MCF 10A (cell line): ENCODE measurements at regions not wholly inside any gene's neighbourhood (a gene's known extent, or its start where the extent isn't known, plus 50 kb on each side); places are given as distances from the start of the nearest gene placed in this dataset.

ENCODE experiments used
- BruUV-seq: library from RNA; stranded (reverse); fragments of 400-500 nt; replicated peaks from 2 replicates; lab custom pipeline; 2021; lab: Mats Ljungman, UMichigan
- CTCF ChIA-PET: fragments of 300-600 bp; sonication (Branson Sonifier 250); formaldehyde crosslinking; extraction: SDS; loops from one replicate; lab custom pipeline; 2021; ENCODE audit warnings: antibody characterized with exemption, inconsistent platforms; lab: Yijun Ruan, JAX
- POLR2A ChIA-PET: fragments of 300-600, 350-650 bp; sonication (Branson Sonifier 250); formaldehyde crosslinking; extraction: SDS; loops from one replicate; lab custom pipeline; 2020; ENCODE audit warnings: antibody characterized with exemption, inconsistent platforms; lab: Yijun Ruan, JAX
- DNase-seq: peaks from one replicate; pipeline ENCODE4 v3.0.0-alpha.2; 2018; ENCODE audit not compliant: unreplicated experiment
- H3K27ac Mint-ChIP-seq: one replicate; pipeline ENCODE4 v1.8.0; 2022; ENCODE audit warnings: mild to moderate bottlenecking, low read depth, mixed read lengths; ENCODE audit not compliant: unreplicated experiment
- H3K27me3 Mint-ChIP-seq: one replicate; pipeline ENCODE4 v1.8.0; 2022; ENCODE audit warnings: mixed read lengths; ENCODE audit not compliant: insufficient read depth, unreplicated experiment
- H3K36me3 Mint-ChIP-seq: one replicate; pipeline ENCODE4 v1.8.0; 2022; ENCODE audit warnings: mild to moderate bottlenecking, moderate library complexity, mixed read lengths; ENCODE audit not compliant: insufficient read depth, unreplicated experiment
- H3K4me1 Mint-ChIP-seq: one replicate; pipeline ENCODE4 v1.8.0; 2022; ENCODE audit warnings: mixed read lengths; ENCODE audit not compliant: insufficient read depth, unreplicated experiment
- H3K4me3 Mint-ChIP-seq: one replicate; pipeline ENCODE4 v1.8.0; 2022; ENCODE audit warnings: mild to moderate bottlenecking, moderate library complexity, mixed read lengths; ENCODE audit not compliant: unreplicated experiment
- H3K9me3 Mint-ChIP-seq: one replicate; pipeline ENCODE4 v1.8.0; 2022; ENCODE audit warnings: mixed read lengths; ENCODE audit not compliant: unreplicated experiment
- intact Hi-C: fragments of 100-400 bp; cut with micrococcal nuclease; formaldehyde crosslinking; loops from 2 replicates; pipeline ENCODE4 v1.14.1; 2022
- TF ChIP-seq, protein P1 (sequence below): fragments of 200-600 bp; IDR thresholded peaks from one replicate; pipeline ENCODE4 v1.8.0; 2022; ENCODE audit warnings: antibody characterized with exemption, mild to moderate bottlenecking; ENCODE audit not compliant: unreplicated experiment

DNA sequence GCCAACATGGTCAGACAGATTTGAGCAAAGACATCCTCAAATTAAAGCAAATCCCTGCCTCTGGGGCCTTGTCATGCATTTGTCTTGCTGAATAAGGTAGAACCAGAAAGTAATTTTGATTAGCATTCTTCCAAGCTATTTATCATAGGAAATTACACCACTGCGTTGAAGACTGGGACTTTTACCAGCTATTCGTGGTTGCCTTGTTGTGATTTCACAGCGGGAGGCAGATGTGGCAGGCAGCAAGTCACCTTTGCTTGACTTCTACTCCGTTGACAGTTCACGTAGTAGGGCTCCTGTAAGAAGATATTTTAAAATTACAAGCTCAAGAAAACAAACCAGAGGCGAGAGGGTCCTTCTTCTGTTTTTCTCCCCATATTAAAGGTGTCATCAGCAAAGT lies 80.6 kb downstream of the EN1 start:
- ChIA-PET POLR2A (interaction anchor here (1.7 kb wide), 1 partner anchor 24 kb away, joined by 4 read pairs; no protein-coding TSS in a partner anchor), CTCF (interaction anchor here (0.6 kb wide), 1 partner anchor 162 kb away, joined by 3 read pairs; no protein-coding TSS in a partner anchor)
- no TSS peak for BruUV-seq
- no peak overlapping the region for H3K27ac Mint-ChIP-seq
- TF ChIP-seq, protein P1, sequence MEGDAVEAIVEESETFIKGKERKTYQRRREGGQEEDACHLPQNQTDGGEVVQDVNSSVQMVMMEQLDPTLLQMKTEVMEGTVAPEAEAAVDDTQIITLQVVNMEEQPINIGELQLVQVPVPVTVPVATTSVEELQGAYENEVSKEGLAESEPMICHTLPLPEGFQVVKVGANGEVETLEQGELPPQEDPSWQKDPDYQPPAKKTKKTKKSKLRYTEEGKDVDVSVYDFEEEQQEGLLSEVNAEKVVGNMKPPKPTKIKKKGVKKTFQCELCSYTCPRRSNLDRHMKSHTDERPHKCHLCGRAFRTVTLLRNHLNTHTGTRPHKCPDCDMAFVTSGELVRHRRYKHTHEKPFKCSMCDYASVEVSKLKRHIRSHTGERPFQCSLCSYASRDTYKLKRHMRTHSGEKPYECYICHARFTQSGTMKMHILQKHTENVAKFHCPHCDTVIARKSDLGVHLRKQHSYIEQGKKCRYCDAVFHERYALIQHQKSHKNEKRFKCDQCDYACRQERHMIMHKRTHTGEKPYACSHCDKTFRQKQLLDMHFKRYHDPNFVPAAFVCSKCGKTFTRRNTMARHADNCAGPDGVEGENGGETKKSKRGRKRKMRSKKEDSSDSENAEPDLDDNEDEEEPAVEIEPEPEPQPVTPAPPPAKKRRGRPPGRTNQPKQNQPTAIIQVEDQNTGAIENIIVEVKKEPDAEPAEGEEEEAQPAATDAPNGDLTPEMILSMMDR, result no peak
- no peaks in the 10 kb centered on the region for H3K4me1 Mint-ChIP-seq
- H3K4me3 Mint-ChIP-seq, result no peak overlapping the region
- intact Hi-C loops, result no loop called here
- DNase-seq, result no peak
- no peaks in the 10 kb centered on the region for H3K36me3 Mint-ChIP-seq
- H3K27me3 Mint-ChIP-seq, result no peaks in the 10 kb centered on the region
- H3K9me3 Mint-ChIP-seq, result no peaks in the 10 kb centered on the region

- H3K36me3 Mint-ChIP-seq, result no peaks in the 10 kb centered on the region
- intact Hi-C loops, result no loop called here
- H3K27me3 Mint-ChIP-seq, result no peaks in the 10 kb centered on the region
Observed at GRCh38 chr2:118764855-118765254, 82.6 kb downstream of the EN1 start.

GRCh38 chr2:118763797-118764196 lies 83.7 kb downstream of the EN1 start:
- H3K9me3 Mint-ChIP-seq, result no peaks in the 10 kb centered on the region
- ChIA-PET CTCF (no interaction called here), POLR2A (no interaction called here)
- no TSS peak for BruUV-seq
- intact Hi-C loops, result no loop called here
- TF ChIP-seq, protein P1, result no peak
- peaks cover 10% of the 10 kb centered on the region for H3K27me3 Mint-ChIP-seq
- no peak overlapping the region for H3K4me3 Mint-ChIP-seq
- H3K4me1 Mint-ChIP-seq, result no peaks in the 10 kb centered on the region
- H3K27ac Mint-ChIP-seq, result no peak overlapping the region
- no peak for DNase-seq
- H3K36me3 Mint-ChIP-seq, result no peaks in the 10 kb centered on the region

More at GRCh38 chr2:118764855-118765254, 82.6 kb downstream of the EN1 start:
- no peak for DNase-seq
- BruUV-seq, result no TSS peak
- CTCF ChIA-PET, result no interaction called here
- POLR2A ChIA-PET, result no interaction called here
- Mint-ChIP-seq H3K9me3 (no peaks in the 10 kb centered on the region), H3K4me3 (no peak overlapping the region), H3K27ac (no peak overlapping the region), H3K4me1 (no peaks in the 10 kb centered on the region)
- TF ChIP-seq, protein P1, result no peak

- intact Hi-C loops, result no loop called here
- no peak for DNase-seq
Observed at GRCh38 chr2:118762290-118762689, 85.2 kb downstream of the EN1 start.

More at GRCh38 chr2:118762290-118762689, 85.2 kb downstream of the EN1 start:
- Mint-ChIP-seq H3K27ac (no peak overlapping the region), H3K36me3 (no peaks in the 10 kb centered on the region), H3K4me1 (no peaks in the 10 kb centered on the region), H3K4me3 (no peak overlapping the region), H3K9me3 (no peaks in the 10 kb centered on the region), H3K27me3 (peaks cover 19% of the 10 kb centered on the region)
- TF ChIP-seq, protein P1, result no peak
- no TSS peak for BruUV-seq
- CTCF ChIA-PET, result interaction anchor here (0.9 kb wide), 1 partner anchor 10 kb away, joined by 3 read pairs; no protein-coding TSS in a partner anchor
- POLR2A ChIA-PET, result interaction anchor here (1.0 kb wide), 1 partner anchor 12 kb away, joined by 3 read pairs; no protein-coding TSS in a partner anchor
